Activated gamma-delta T cell treated with Interleukin-2 at 50 U/mL for 16 hours (primary cell): ENCODE measurements at regions not wholly inside any gene's neighbourhood (a gene's known extent, or its start where the extent isn't known, plus 50 kb on each side); places are given as distances from the start of the nearest gene placed in this dataset.

ENCODE experiments used
- DNase-seq: peaks from one replicate; pipeline ENCODE4 v3.0.0-alpha.2; 2020

DNA sequence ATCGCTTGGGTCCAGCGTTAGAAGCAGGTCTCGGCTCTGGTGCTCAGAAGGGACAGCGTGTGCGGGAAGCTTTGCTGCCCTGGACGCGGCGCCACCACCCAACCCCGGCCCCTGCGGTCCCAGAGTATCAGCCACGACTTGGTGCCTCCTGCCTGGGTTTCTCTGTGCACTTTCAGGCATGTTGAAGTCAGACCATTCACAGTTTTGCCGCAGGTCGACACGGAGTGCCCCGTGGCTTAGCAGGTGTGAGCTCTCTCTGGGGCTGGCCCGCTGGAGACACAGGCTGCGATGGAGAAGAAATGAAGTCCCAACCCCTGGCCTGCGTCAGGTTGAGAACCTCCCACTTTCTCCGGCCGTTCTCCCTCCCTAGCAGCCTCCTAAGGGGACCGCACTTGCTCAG is 494.5 kb downstream of the BRD1 start:
- DNase-seq, result no peak

DNA sequence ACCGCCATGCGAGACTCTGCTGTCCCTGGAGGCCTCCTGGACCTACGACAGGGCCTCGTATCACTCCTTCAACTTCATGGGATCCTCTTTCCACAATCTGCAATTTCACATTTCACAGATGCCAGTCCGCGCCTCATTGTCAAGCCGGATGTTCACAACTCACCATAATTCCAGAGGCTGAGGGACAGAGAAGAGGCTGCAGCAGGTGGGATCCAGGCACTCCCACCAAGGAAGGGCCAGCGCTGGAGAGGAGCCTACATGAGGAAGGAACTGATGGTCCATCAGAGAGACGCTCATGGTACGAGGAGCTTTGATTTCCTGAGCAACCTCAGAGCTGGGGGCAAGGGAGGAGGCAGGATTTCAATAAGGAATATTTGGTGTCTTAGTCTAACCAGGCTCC is 495.0 kb downstream of the BRD1 start:
- no peak for DNase-seq

DNA sequence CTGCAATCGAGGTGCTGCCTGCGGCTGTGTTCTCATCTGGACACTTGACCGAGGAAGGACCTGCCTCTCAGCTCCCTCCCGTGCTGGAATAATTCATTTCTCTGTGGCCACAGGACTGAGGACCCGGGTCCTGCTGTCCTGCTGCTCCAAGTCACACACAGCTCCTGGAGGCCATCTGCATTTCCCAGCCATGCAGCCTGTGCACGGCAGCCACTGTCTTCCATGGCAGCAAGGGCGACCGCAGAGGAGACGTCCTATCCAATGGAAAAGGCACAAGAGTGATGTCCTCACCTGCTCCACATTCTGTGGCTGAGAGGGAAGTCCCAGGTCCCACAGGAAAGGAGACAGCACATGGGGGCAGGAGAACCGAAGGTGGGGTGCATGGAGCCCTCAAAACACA is 495.8 kb downstream of the BRD1 start:
- no peak for DNase-seq

DNA sequence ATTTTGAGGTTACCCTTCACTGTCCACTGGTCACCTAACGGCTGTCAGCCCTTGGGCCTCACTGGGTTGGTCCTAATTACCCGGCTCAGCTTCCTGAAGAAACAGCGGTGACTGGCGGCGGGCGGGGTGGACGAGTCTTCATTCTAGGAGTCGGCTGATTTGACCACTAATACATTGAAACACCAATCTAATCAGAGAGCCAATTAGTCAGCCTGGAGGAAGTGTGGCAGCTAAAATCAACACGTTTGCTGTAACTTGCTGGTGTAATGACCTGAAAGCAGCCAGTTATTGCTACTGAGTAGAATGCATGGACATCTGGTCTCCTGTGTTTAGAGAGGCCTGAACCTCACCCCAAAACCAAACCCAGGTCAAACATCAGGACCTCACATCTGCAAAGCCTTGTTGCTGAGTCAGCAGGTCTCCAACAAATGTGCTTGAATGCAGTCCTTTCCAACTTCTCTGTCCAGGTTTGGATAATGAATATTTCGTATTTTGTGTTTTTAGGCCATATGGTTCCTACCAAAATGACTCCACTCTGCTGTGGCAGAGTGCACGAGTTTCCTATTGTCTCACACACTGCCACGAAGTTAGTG is 496.4 kb downstream of the BRD1 start:
- DNase-seq, result no peak

DNA sequence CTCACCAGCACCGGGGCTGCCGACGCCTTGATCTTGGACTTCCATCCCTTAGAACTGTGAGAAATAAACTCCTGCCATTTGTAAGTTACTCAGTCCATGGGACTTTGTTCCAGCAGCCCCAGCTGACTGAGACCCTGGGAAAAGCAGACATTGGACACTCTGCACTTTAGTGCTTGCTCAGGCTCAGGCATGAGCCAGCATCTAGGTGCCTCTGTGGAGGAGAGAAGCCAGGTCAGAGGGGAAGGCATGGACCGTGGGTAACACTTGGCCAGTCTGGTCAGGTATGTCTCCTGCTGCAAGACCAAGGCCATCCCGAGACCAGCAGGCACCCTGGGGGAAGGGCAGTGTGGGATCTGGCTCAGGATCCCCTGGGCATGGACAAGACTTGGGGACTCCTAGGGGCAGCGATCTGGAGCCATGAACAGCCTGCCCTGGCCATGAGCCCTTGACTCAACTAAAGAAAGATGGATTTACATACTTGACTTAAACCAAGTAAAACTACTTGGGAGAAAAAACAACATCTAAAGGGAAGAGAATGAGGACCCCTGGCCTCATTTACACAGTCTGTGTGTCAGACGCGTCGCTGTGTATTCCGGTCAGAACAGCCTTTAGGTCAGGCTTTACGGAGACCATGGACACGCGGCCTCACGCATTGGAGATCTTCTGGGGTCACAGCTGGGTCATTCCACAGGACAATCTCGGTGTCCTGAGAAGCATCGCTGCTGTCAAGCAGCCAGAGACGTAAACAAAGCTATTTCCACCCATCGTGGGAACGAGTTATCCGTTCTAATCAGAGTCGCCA is 497.1 kb downstream of the BRD1 start:
- DNase-seq, result no peak

DNA sequence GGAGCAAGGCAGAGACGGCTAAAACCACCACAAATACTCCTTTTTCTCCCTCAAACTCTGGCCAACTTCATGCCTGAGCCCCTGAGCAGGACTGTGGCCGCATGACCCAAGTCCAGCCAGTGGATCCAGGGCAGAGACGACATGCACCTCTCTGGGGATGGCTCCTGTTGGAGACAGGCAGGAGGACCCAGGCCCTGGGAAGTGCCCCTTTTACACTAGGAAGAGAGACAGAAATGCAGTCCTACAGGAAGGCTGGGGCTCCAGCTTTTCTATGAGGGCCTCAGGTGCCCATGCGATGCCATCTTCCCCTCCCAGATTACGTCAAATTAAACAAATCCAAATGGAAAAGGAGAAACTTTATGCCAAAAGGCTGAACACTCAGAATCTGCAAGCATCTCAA is 498.0 kb downstream of the BRD1 start:
- DNase-seq, result no peak

DNA sequence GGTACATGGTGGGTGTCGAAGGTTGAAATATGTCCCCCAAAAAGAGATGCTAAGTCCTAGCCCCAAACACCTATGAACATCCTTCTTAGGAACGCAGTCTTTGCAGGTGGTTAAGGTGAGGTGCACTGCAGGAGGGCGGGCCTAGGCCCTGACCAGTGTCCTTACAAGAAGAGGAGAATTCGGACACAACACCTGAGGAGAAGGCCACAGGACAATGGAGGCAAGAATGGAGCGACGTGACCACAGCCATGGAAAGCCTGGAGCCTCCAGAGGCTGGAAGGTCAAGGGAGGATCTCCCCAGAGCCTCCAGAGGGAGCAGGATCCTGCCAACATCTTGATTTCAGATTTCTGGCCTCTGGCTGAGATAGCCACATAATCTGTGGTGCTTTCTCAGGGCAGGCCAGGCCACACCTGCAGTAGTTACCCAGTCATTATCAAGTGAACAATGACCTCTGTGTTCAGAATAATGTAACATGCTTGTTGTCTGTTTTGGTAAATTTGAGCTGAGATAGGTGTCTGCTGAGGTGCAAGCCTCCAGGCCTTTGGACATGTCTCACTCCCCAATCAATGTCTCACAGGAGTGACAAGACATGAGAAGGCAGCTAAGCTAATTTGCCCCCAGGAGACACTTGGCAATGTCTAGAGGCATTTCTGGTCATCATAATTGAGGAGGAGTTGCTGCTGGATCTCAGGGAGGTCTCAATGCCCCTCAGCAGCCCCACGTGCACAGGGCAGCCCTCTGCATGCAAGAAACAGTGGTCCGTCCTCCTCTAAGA is 498.9 kb downstream of the BRD1 start:
- DNase-seq, result no peak

DNA sequence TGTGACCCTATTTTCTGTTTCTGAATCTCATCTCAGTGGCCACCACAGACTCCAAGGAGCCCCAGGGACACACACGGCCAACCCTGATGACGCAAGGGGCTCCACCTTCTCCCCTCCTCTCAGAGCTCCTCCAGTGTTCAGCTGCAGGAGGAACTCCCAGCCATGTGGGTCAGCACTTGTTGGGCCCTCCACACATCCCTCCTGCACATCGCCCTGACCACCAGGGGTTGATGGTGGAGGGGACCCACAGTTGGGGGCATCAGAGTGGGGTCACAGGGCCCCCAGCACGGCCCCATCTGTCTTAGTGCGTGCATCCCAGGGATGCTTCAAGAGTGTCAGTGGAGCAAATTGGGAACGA is 499.6 kb downstream of the BRD1 start:
- DNase-seq, result no peak

DNA sequence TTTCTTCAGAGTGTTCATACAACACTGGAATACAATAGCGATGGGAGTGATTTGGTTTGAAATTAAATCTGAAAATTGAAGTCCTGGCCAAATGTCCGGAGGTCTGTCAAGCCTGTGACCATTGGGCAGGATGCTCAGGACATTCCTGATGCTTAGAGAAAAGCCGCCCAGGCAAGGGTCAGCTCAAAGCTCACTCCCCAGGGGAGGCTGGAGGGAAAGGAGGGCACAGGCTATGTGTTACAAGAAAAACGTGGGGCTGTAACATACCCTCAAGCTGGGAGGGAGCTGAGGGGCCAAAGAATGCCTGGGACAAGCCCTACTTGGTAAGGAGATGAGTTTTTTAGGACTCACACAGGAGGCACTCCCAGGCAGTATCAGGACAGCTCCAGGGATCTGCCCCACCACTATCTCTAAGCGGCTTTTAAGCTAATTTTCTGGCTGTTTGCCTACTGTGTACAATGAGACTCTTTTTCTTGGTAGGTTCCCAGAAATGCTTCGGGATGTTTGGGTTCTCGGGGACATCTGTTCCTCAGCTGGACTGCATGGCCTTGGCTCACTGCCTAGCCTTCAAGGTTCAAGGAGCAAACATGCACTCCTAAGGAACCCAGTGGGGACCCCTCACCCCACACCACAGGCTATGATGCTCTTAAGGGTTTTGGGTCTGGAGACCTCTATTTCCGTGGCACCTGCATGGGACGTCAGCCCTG is 500.1 kb downstream of the BRD1 start:
- no peak for DNase-seq

DNA sequence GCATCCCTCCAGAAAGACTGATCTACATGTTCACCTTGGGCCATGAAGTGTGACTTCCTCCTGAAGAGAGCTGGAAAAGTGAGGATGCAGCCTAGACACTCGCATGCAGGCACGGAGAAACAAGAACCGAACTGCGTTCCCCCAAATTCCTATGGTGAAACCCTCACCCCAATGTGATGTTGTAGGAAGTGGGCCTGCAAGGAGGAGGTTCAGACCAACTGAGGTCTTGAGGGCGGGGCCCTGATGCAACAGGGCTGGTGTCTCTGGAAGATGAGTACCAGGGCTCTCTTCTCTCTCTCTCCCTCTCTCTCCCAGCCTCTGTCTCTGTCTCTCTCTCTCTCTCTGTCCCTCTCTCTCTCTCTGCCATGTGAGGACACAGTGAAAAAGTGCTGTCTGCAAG is 501.1 kb downstream of the BRD1 start:
- no peak for DNase-seq

DNA sequence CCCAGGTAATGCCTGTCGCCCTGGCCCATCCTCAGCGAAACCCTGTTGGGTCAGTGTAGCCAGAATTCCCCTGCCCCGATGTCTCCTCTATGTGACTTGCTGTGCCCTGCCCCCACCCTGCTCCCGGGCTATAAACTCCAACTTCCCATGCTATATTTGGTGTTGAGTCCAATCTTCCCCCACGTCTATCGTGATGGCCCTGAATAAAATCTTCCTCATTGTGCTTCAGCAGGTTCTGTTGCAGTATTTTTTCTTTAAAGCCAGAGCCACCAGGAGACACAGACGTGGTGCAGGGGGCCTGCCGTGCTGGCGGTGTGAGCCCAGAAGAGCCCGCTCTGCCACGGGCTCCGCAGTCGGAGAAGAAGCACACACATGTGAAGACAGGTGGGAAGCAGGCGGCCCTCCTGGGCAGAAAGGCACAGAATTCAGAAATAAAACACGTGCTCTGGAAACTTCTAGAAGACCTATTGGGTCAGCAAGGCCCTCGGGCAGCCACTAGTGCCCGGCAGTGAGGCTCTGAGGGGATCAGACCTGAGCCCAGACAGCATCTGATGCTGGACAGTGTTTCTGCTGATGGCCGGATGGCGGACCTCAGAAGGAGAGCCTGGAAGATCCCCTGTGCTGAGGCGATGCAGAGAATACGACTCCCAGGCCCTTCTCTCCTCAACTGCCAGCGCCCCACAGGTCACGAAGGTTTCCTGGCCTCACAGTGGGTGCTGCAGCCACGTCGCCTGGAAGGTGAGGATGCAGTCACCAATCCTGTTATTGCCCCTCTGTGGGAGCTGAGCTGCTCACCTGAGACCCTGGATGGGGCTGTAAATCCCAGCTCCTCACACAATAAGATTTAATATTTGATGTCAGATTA is 501.9 kb downstream of the BRD1 start:
- DNase-seq, result no peak

DNA sequence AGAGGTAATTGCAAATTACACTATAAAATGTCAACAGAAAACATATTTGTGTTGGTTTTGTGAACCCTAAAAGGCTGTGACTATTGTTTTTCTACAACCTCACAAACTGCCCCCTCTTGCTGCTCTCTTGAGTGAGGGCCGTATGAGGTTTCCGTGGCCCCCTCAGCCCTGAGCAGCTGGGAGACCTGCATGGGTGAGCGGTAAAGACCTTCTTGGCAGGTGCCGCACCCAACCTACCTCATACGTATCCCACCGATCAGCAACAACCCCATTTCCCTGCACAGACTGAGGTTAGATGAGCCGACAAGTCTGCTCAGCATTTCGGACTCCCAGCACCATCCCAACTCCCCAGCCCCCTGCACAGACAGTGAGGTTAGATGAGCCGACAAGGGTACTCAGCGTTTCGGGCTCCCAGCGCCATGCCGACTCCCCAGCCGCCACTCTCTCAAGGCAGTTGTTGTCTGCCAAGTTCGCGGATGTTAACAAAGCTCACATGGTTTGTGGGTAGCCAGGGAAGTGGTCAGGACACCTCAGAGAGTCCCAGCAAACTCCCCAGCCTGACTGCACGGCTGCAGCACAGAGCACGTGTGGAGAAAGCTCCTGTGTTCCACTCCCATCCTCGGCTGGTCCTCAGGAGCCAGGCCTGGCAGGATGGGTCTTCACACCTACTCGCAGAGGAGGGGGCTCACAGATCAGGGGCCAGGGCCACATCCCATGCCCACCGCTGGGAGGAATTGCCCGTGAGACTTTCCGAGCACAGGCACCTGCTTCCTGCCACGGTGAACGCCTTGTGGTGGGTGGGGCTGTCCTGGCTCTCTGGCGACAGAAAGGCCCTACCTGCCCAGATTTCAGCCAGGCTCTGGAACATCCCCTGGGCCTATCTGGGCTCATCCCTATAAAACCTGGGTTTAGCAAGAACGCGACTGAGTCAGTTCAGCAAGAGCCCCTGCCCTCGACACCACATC is 502.9 kb downstream of the BRD1 start:
- no peak for DNase-seq

DNA sequence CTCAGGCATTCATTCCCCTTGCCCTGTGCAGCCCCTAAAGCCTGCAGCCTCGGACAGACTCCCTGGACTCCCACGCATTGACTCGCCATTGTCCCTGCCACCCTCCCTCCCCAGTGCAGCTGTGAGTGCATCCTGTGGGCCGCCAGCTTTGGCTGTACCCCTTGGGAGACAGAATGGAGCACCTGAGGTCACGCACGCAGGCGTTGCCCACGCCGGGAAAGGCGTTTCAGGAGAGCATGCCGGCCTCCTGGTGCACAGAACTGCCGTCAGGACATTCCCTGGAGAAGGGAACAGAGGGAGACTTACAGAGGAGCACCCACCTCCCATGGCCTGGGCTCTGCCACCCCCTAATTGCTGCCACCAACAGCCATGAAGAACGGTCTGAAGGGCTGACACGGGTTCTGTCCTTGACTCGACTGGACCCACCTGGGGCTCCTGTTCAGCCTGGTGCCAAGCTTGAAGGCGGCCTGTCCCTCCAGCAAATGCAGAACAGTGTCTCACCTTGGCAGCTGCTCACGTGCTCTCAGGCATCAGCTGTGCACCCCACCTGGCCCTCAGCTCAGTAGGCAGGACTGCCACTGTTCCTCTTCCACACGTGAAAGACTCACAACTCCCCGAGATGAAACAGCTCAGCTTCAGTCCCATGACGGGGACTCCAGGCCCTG is 503.8 kb downstream of the BRD1 start:
- no peak for DNase-seq

DNA sequence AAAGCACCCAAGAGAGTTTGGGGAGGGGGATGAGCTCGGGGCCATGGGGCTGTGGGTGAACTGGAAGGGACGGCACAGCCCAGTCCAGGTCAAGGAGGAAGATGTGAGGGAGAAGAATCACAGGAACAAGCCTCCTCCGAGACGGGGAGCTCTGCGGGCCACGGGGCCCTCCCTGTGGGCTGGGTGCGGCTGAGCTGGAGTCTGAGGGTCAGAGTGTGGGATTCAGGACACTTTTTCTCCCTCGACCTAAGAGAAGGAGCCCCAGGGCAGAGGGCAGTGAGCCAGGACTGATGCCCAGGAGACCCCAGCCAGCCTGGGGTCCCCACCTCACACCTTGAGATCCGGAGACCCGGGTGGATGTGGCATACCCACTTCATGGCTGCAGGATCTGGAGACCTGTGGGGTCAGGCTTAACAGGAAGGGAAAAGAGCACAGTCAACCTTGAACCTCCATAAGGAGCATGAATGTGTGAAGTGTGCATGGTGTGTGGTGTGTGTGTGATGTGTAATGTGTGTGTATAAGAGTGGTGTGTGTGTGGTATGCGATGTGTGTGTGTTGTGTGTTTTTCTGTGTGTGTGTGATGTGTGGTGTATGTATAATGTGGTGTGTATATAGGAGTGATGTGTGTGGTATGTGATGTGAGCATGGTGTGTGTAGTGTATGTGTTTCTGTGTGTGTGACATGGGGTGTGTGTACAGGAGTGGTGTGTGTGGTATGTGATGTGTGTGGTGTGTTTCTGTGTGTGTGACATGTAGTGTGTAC is 504.6 kb downstream of the BRD1 start:
- DNase-seq, result no peak

DNA sequence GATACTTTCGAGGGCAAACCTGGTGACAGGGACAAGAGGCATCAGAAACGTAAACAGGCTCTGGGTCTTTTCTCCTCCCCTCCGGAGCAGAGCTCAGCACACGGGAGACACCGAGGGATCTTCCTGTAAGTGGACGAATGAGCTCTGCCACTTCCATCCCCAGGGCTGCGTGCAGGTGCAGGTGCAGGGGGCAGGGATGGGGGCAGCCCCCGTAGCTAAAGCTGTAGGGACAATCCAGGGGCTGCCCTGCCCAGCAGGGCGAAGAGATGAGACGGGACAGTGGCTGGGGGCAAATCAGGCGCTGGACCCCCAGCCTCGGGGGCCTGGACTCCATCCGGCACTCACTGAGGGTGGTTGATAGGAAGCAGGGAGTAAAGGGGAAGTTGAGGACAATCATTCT is 505.4 kb downstream of the BRD1 start:
- DNase-seq, result no peak

DNA sequence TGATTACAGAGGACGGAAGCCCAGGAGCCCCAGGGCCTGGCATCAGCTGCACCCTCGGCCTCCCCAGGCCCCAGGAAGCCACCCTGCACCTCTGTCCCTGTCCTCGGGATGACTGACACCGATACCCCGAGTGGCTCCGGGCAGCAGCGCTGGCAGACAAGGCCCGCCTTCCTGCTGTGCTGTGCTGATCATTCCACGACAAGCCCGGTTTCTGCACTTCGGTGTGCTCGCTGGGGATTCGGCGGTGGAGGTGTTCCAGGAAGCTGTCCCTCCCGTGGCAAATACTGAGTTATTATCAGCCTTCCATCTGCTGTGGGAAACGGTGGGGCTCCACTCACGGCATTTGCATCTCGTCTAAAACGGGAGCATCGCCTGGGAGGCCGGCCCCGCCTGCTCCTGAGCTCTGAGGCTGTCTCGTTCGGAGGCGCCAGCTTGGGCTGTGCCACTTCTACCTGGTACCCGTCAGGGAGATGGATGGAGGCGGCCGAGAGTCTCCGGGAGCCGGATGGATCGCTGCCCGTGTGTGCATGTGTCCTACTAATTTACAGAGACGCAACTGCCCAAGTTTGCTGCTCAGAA is 506.1 kb downstream of the BRD1 start:
- DNase-seq, result no peak

DNA sequence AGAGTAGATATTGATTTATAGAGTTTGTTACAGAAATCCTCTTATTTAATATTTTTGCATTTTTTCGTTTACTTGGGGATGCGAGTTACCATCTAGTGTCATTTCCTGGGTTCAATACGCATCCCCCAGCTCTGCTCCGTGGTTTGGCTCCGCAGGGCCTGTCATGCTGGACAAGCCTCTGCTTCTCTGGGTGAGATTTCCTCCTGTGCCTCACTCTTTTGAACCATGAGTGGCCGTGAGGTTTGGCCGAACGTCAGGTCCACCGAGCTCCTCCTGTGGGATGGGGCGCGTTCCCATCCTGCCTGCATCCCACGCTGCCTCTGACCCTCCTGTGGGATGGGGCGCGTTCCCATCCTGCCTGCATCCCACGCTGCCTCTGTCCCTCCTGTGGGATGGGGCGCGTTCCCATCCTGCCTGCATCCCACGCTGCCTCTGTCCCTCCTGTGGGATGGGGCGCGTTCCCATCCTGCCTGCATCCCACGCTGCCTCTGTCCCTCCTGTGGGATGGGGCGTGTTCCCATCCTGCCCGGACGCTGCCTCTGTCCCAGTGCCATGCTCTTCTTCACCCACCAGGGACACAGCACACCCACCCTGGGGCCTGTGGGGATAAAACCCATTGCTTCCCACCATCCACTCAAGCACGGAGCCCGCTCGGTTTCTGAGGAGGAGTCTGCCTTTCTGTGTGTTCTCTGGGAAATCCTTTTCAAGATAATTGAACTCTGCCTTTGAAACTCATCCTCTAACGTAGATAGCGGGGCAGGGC is 506.8 kb downstream of the BRD1 start:
- no peak for DNase-seq

DNA sequence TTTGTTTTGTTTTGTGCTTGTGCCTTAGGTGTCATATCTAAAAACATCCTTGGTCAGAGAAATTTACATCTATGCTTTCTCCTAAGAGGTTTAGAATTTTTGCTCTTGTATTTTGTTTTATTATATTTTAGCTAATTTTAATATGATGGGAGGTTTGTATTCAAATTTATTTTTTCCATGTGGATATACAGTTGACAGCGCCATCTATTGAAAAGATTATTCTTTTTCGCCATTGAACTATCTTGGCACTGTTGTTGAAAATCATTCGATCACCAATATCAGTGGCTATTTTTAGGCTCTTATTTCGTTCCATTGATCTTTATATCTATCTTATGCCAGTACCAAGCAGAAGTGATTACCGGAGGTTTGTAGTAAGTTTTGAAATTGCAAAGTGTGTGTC is 510.3 kb downstream of the BRD1 start:
- no peak for DNase-seq

DNA sequence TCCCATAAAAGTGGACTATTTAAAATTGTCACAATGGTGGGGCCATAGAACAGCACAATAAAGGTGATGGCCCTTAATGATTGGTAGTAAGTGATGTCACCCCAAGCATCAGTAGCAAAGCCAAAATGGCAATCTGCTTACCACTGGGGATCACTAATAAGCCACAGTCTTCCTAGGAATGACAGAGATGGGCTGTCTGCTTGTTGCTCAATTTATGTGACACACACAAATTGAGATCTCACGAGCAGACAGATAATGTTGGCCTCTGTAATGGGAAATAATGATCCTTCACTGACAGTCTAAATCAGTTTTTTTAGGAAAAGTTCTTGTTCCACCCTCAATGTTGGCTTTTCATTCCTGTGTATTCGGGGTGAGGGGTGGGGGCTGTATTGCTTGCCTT is 515.1 kb downstream of the BRD1 start:
- DNase-seq, result no peak
